ENCODE measurements at regions not wholly inside any gene's neighbourhood (a gene's known extent, or its start where the extent isn't known, plus 50 kb on each side); places are given as distances from the start of the nearest gene placed in this dataset.

- no peak for DNase-seq (ENCODE audit: low read depth)
- no peak overlapping the region for H3K4me3 ChIP-seq (ENCODE audit: control insufficient read depth, low read depth, low read length)
- TF ChIP-seq, protein P1, sequence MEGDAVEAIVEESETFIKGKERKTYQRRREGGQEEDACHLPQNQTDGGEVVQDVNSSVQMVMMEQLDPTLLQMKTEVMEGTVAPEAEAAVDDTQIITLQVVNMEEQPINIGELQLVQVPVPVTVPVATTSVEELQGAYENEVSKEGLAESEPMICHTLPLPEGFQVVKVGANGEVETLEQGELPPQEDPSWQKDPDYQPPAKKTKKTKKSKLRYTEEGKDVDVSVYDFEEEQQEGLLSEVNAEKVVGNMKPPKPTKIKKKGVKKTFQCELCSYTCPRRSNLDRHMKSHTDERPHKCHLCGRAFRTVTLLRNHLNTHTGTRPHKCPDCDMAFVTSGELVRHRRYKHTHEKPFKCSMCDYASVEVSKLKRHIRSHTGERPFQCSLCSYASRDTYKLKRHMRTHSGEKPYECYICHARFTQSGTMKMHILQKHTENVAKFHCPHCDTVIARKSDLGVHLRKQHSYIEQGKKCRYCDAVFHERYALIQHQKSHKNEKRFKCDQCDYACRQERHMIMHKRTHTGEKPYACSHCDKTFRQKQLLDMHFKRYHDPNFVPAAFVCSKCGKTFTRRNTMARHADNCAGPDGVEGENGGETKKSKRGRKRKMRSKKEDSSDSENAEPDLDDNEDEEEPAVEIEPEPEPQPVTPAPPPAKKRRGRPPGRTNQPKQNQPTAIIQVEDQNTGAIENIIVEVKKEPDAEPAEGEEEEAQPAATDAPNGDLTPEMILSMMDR (IDR thresholded peaks at IDR 0.05; ENCODE audit: control insufficient read depth, insufficient read depth, low read depth, low read length, missing control alignments) = no peak
Measured at GRCh38 chr7:13037216-13037615, 349.8 kb downstream of the ARL4A start.

- TF ChIP-seq, protein P1 (IDR thresholded peaks at IDR 0.05; ENCODE audit: control insufficient read depth, insufficient read depth, low read depth, low read length, missing control alignments) = no peak
- no peak for DNase-seq (ENCODE audit: low read depth)
- H3K4me3 ChIP-seq (ENCODE audit: control insufficient read depth, low read depth, low read length) = no peak overlapping the region
Measured at GRCh38 chr7:13041368-13041988, 354.0 kb downstream of the ARL4A start.

DNA sequence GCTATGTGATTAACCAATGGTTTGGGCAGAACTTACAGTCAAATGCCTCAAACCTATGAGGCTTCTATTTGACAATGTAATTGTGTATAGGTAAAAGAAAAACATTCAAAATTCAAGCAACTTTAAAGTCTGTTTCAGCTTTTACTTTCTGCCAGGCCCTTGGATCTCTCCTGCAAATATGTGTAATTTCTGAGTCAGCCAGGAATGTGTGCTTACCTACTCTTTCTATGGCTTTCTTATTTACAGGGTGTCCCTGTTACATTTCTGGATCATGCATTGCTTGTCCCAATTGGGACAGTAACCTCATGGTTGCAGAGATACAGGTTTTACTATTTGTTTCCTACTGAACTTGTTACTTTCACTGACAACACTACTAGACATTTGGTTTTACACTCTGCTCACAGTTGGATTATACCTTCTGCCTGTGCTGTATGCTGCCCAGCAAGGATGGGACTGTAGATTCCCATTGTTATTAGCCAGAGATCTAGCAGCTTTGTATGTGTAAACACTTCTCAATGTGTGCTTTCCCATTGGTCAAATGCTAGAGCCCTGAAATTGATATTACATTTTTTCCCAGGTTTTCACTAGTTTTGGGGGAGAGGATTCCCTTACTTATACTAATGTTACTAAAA is 355.3 kb downstream of the ARL4A start:
- TF ChIP-seq, protein P1 (IDR thresholded peaks at IDR 0.05; ENCODE audit: control insufficient read depth, insufficient read depth, low read depth, low read length, missing control alignments) = no peak
- no peak for DNase-seq (ENCODE audit: low read depth)
- no peak overlapping the region for H3K4me3 ChIP-seq (ENCODE audit: control insufficient read depth, low read depth, low read length)

DNA sequence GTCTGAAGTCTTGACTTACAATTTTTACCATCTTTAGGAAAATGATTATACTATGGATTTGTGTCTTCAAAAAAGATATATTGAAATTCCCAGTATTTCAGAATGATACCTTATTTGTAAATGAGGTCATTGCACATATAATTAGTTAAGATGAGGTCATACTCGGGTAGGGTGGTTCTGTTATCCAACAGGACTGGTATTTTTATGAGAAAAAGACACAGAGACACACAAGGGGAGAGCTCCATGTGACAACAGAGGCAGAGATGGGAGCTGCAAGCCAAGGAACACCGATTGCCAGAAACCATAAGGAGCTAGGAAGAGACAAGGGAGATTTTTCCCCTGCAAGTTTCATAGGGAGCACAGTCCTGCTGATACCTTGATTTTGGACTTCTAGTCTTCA is 356.9 kb downstream of the ARL4A start:
- TF ChIP-seq, protein P1 (IDR thresholded peaks at IDR 0.05; ENCODE audit: control insufficient read depth, insufficient read depth, low read depth, low read length, missing control alignments) = no peak
- DNase-seq (ENCODE audit: low read depth) = no peak
- H3K4me3 ChIP-seq (ENCODE audit: control insufficient read depth, low read depth, low read length) = no peak overlapping the region

DNA sequence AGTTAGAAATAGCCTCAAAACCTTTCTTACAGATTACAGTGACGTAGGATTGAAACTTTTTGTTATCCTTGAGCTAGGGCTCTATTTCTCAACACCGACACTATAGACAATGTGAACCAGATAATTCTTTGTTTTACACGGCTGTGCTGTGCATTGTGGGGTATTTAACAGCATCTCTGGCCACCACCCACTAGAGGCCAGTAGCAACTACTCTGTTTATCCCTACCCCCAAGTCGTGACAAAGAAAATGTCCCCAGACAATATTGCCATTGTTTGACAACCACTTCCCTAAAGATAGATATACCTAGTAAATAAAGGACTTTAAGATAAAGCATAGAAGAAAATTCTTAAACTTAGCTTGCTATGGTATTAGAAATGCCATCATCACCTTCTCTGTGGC is 359.6 kb downstream of the ARL4A start:
- H3K4me3 ChIP-seq (ENCODE audit: control insufficient read depth, low read depth, low read length) = no peak overlapping the region
- DNase-seq (ENCODE audit: low read depth) = no peak
- TF ChIP-seq, protein P1 (IDR thresholded peaks at IDR 0.05; ENCODE audit: control insufficient read depth, insufficient read depth, low read depth, low read length, missing control alignments) = no peak

DNA sequence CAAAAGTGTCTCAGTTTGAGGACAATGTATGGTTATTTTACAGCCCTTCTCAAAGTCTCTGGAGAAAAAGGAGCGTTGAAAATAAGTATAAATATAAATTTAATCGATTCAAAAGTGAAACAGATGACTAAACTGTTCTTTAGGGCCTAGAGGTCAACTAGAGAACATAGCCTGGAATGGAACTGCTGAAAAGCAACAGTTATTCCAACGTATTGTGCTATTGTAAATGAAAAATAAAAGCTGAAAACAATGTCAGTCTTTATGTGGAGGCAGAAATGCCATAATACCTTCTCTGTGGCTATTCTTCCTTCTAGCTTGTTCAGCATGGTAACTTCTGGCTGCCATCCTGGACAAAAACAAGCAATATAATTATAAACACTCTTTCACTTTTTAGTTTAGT is 362.5 kb downstream of the ARL4A start:
- DNase-seq (ENCODE audit: low read depth) = no peak

More for the DNA sequence above, 362.5 kb downstream of the ARL4A start:
- TF ChIP-seq, protein P1 (IDR thresholded peaks at IDR 0.05; ENCODE audit: control insufficient read depth, insufficient read depth, low read depth, low read length, missing control alignments) = no peak
- H3K4me3 ChIP-seq (ENCODE audit: control insufficient read depth, low read depth, low read length) = no peak overlapping the region

Measured in AG09309 (cell line).